GM19397 (cell line): ENCODE measurements at regions not wholly inside any gene's neighbourhood (a gene's known extent, or its start where the extent isn't known, plus 50 kb on each side); places are given as distances from the start of the nearest gene placed in this dataset.

ENCODE experiments used
- ATAC-seq: cut with Tn5 transposase; IDR thresholded peaks from one replicate; pipeline ENCODE4 v1.9.1; 2021; ENCODE audit warnings: mild to moderate bottlenecking, moderate library complexity; ENCODE audit not compliant: unreplicated experiment

DNA sequence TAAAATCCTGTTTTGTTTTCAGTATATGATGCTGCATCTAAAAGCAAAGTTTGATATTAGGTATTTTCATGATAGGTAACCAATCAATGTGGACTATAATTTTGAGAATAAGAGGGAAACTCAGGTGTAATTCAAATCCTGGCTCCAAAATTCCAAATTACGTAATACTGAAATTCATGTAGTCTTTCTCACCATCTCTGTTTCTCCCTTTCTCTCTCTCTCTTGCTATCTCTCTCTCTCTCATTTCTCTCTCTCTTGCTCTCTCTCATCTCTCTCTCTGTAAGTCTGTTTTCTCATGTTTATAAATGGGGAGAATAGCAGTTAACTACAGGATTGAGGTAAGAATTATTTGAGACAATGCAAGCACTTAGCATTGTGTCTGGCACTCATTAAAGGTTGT lies 401.1 kb upstream of the TLE4 start:
- no peak for ATAC-seq

DNA sequence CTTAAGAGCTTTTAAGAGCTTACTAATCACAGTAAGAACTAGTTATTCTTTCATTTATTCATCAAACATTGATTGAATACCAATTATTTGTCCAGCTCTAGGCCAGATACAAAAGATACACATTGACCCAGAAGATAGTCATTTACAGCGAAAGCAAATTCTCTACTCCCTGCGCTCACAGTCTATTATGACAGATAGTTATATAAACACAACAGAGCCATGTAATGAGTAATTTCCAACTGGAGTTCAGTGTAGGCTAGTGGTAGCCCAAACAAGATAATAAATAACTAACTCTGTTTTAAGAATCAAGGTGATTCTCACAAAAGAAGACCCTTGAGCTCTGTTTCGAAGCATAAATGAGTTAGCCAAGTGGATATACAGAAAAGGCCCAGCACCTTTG lies 397.8 kb upstream of the TLE4 start:
- no peak for ATAC-seq

DNA sequence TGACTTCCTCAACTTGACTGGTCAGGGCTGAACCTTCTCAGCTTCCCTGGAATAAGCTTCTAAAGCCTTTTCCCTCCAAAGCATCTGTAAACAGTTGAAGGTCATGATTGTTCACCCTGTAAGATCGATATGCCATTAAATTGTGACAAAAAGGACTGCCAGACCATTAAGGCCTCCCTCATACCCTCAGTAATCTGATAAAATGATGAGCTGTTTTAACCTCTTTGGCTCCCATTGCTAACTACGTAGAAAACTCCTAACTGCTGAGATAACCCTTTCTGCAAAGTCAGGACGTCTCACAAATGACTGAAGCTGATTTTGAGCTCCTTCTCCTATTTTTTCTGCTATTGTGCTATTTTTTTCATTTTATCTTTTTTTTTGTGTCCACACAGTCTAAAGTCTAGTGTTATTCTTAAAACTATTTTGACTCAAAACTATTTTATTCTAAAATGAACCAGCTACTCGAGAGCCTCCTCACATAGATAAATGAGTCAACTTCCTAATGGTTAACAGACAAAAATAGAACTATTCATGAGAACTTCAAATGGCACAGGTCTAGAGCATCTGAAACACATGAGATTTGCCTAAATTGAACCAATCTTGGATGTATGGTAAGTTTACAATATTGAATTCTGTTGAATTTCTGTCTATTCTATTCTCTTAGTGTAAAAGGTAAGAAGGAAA lies 395.6 kb upstream of the TLE4 start:
- no peak for ATAC-seq

DNA sequence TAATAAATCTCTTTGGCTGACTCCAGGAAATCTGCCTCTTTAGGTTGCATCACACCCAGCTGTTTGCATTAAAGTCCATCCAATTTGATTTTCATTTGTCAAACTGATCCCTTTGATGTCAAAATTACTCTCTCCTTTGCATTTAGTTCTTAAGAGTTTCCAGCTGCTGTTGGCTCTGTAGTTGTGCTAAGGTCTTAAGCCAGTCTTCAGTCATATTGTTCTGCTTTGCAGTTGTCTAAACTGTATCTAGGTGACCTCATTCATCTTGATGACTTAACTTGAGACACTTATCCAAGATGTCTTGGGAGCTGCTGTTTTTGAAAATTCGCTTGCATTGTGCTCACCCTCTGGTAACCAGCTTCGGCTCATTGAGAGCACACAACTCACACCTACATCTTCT lies 386.9 kb upstream of the TLE4 start:
- no peak for ATAC-seq

DNA sequence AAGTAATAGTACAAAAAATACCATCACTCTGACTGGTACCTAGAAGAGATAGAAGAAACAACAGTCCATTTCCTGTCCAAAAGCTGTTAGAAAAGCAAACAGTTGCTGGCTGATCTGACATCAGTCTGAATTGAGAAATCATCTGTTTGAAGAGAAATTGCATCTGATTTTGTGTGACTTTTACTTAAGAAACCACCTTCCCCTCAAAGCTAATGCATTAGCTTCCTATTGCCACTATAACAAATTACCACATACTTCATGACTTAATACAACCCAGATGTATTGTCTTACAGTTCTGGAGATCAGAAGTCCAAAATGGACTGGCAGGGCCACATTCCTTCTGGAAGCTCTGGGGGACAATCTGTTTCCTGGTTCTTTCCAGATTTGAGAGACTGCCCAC lies 385.9 kb upstream of the TLE4 start:
- no peak for ATAC-seq

DNA sequence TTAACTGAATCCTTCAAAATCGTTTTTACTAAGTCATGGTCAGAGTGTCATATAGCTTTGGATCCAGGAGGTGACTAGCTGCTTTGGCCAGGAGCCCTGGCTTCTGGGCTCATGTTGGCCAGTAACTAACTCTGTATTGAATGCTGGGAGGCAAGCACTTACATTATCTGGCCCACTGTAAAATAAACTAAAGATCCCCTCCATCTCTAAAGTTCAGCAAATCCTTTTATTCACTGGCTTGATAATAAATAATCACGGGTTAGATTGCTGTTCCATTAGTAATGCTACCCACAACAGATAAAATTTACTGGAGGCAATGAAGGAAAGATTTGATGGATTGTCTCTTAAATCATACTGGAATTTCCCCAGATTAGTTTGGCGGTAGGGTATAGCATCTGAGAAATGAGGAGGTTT lies 382.2 kb upstream of the TLE4 start:
- no peak for ATAC-seq

DNA sequence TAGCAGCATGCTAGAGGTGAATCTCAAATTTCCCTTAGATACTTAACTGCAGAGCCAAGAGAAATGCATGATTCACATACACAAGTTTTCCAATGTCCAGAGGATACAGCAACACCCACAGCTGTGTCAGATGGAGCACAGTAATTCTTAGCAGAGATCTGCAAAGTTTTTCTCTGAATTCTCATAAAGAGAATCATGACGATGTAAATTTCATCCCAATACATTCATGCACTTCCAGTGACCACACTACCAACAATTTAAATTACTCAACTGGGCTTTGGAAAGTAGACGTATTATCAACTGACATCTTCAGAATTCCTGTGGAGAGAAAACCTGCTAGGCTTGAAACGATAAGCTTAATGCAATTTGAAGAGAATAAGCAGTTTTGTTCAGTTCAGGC lies 378.8 kb upstream of the TLE4 start:
- no peak for ATAC-seq

DNA sequence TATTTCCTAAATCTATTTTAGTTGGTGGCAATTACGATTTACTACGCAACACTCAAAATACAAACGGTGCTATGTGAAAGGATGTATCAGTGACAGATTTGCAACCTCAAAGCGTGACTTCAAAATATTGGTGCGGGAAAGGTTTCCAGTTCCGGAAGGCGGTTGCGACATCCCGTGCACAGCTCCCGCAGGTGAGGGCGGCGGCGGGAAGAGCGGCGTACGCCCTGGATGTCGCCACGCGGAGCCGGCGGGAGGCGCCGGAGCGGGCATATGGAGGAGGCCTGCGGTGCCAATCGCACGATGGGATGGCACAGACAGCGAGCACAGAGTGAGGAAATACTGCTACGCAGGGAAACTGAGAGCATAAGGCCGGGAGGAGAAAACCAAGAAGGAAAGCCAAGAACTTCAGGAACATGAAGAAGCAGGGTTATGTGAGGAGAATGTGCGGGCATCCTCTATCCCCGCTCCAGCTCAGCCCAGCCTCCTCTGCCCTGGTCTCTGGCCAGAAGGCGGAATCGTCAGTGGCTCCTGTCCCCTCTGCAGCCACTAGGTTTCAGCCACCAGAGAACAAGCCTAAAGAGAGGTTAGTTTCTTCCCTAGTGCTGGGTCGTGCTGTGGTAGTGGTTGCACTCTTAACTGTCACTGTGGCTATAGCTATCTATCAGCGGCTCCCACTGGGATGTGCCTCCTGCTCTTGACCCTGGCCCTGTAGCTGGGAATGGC lies 378.1 kb upstream of the TLE4 start:
- no peak for ATAC-seq

DNA sequence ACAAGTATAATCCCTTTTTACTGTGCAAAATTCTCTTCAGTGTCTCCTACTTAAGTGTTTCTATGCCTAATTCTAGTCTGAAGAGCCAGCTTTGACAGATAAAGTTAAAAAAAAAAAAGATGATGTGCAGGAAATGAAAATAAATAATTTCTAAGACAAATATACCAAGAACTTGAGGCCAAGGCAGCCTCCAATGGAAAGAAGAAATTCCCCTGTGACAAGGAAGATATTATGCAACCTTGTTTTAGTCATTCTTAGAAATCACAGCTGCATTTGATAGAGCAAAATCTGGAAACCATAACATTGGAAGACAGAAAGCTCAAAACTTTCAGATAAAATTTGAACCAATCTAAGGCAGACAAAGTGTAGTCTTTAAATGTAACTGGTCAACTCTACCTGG lies 375.9 kb upstream of the TLE4 start:
- ATAC-seq: no peak

DNA sequence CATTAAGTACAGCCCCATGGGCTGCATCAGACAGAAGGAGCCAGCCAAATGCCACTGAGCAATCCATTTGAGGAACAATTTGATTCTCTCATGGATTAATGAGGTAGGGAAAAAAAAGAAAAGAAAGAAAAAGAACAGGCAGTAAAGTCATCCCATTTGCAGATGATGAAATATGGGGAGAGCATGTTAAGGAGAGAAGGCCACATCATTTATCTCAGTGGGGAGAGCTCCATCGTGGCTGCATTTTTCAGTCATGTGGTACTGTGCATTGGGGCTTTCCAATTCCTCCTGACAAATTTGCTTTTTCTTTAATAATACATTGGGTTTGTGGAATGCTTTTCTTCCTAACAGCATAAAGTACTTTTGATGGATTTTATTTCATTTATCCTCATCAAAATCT lies 375.2 kb upstream of the TLE4 start:
- ATAC-seq: no peak

DNA sequence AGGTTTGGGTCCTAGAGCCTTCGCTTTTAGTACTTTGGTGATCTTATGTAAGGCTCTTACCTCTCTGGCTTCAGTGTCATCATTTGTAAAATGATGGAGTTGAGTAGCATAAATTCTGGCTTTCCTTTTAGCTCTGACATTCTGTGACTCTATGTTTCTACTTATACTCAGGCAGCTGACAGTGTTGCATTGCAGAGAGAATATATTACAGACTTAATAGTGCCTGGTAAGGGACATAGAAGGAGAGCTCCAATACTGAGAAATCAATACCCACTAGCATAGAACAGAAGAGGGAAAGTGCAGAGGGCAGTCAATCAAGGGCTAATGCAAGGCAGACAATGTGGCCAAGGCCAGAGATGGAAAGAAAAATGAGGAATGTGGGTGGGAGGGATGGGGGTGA lies 371.4 kb upstream of the TLE4 start:
- no peak for ATAC-seq

DNA sequence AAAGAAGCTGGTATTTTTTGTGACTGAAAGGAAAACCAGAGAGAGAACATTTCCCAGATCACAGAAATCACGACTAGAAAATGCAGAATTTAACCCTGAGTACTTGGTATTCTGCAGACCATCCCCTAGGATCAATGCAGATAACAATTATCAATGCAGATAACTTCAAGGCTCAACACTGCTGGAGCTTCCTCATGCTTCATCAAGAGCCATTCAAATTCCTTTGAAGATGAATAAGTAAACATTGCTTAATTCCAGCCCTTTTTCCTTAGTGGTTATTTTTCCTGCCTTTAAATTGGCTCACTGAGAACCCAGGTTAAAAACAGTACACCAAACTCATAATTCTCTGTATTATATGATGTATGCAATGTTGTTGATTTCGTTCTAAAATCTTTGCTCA lies 370.1 kb upstream of the TLE4 start:
- ATAC-seq: no peak

DNA sequence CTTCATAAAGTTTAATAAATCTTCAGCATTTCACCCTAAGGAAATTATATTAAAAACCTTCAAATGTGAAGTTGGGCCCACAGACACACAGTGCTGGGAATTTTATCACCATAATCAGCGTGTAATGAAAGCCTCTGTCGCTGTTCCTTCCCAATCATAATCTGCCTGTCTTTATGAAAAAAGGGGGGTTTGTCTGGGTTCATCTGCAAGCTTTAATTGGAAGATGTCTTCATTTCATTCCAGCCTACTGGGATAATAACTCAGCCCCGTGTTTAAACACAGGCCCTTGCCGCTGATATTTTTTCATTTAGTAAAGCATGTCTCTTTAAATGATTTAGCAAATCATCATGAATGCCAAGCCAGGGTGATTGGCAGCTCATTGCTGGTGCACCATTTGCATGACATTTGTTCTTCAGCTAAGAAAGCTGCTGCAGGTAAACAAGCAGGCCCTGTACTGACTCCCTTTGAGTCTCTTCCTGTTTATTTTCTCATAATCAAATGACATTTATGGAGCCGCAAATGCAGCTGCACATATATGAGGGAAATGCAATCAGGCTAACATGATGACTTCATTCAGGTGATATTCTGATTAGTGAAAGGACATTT lies 362.9 kb upstream of the TLE4 start:
- ATAC-seq: no peak

DNA sequence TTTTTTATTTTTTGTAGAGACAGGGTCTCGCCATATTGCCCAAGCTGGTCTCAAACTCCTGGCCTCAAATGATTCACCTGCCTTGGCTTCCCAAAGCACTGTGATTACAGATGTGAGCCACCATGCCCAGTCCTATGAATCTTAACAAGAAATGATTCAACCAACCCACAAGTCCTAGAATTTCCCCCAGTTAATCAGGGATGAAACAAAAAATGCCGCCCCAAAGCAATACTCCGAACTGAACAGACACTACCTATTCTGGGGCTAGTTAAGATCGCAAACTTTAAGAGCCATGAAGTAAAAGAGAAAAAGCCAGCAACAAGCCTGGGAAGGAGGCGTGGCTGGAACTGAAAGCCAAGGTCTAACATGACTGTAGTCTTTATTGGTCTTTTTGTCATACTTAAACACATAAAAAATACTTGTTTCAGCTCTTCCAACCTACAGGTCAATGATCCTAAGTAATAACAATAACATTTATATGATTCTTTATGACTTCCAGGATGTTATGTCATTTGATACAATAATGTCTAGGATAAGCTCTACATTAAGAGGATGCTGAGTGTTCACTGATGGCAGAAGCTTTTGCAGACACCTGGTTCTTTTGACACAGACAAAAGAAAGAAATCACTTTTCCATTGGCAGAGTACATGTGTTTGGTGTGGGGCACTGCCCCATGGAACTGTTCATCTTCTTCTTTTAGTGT lies 361.1 kb upstream of the TLE4 start:
- no peak for ATAC-seq

DNA sequence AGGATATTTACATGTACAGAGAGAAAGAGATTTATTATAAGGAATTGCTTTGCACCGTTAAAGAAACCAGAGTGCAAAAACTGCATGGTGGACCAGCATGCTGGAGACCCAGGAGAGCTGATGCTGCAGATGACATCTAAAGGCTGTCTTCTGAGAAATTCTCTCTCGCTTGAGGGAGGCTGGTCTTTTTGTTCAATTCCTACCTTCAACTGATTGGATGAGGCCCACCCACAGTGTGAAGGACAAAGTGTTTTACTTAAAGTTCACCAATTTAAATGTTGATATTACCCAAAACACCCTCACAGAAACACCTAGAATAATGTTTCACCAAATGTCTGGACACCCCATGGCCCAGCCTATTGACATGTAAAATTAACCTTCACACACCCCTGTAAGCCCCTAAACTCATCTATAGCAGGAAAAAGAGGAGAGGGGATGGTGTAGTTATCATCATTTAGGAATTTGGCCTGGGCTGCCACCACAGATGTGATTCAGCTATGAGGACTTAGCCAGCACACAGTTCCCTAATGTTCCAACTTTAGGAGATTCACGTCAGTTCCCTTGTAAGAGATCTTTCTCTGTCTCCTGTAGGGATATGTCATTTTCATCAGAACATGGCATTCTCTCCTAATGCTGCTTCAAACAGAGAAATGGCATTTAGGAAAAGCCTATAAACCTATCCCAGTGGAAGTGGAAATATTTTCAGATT lies 358.2 kb upstream of the TLE4 start:
- ATAC-seq: no peak

DNA sequence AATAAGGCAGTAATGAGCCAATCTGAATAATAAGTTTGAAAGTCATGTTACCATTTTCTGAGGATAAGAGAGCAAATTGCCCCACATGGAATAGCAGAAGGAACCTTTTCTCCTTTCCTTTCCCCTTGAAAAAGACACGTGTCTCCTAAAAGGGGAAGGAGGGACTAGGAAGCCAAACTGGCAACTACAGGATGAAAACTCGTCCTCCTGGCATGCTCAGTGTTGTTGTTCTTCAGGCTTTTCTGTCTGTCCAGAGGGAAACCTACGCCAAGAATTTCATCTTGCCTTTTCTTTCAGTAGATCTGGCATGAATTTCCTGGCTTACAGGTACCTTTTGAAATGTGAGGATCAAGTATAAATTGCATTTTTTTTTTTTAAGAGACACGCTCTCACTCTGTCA lies 355.9 kb upstream of the TLE4 start:
- no peak for ATAC-seq

DNA sequence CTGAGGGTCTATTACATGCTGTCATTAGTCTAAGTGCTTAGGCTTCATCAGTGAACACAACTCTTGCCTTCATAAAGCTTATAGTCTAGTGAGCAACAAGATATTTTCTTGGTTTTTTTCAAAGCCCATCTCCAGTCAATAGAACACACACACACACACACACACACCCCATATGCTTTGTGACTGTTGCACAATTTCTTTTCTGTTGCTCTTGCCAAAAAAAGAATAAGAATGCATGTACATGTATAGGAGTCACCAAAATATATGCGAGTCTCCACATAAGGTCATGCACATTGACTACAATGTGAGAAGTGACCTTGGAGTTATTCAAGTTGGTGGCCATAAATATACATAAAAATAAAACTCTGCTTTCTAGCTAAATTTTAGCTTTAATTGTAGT lies 351.5 kb upstream of the TLE4 start:
- no peak for ATAC-seq

DNA sequence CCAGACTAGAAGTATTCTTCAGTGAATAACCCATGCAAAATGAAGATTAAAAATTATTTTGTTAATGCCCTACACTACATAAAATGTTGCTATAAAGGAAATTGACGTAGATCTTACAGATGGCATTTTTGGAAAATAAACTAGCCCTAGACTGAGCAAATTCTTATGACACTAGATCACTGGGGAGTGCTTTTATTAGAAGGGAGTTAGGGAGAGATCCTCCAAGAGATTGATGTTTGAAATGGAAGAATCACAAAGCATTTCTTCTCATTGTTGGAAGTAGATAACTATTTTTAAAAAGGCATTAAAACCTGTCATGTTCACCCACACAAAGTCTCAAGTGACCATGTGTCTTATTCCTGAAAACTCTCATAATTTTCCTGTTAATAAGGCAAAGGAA lies 351.1 kb upstream of the TLE4 start:
- ATAC-seq: no peak

DNA sequence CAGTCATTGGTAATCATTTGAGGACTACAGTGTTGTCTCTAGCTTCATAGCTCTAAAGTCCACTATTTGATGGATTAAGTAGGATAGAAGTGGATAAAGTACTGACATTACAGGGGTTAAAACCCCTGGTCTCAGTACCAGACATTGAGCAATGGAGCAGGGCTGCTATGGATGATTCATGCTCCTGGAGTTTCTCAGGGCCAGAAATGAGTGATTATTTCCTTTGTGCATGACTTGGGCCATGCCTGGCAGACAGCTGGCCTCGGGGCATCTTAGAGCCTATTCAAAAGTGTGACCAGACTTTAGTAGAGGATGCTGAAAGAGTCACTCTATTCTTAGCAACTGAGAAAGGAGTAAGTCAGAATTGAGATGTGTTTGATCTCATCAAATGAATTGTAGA lies 350.7 kb upstream of the TLE4 start:
- ATAC-seq: no peak

DNA sequence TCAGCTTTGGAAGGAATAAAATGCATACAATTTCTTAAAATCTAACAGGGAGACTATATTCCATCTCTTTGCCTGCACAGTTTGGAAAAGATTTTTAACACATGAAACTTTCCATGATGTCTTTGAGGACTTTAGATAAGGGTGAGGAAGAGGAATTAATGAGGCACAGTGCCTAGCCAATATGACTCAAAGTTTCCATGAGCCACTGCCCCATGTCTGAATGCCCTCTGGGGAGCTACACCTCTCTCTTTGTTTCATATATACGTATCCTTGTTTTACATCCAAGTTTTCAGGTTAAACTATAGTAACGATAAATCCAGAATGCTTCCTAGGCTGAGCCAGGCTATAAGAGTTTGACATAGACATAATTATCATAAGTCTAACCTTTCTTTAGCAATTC lies 349.3 kb upstream of the TLE4 start:
- ATAC-seq: no peak
